HL-60 (cell line): ENCODE measurements at regions not wholly inside any gene's neighbourhood (a gene's known extent, or its start where the extent isn't known, plus 50 kb on each side); places are given as distances from the start of the nearest gene placed in this dataset.

Experiments used
- DNase-seq, 2 experiments: peaks; one replicate each; pipeline ENCODE4 v3.0.0-alpha.2; 2010 to 2020; ENCODE audit warnings: low read depth in 1 of 2, low spot score in 1 of 2
- H3K27ac ChIP-seq: fragments of 250-450 bp; sonication (Bioruptor Pico); replicated peaks from 2 replicates; pipeline ENCODE4 v1.5.1; 2020; ENCODE audit warnings: mild to moderate bottlenecking, moderate library complexity
- H3K27me3 ChIP-seq: fragments of 250-450 bp; sonication (Bioruptor Pico); 2 replicates; pipeline ENCODE4 v1.5.1; 2021; ENCODE audit warnings: mild to moderate bottlenecking, moderate library complexity; ENCODE audit not compliant: insufficient read depth, poor library complexity, severe bottlenecking
- H3K4me3 ChIP-seq: replicated peaks from 2 replicates; pipeline ENCODE4 v1.5.1; 2011; ENCODE audit warnings: mild to moderate bottlenecking, control low read depth, low read length; ENCODE audit not compliant: insufficient read depth
- GABPA ChIP-seq: IDR thresholded peaks from 2 replicates; pipeline ENCODE4 v1.6.1; 2012; ENCODE audit warnings: low read depth
- POLR2AphosphoS5 ChIP-seq: IDR thresholded peaks from 2 replicates; pipeline ENCODE4 v1.6.1; 2012; ENCODE audit warnings: low read depth
- SPI1 ChIP-seq: IDR thresholded peaks from 2 replicates; pipeline ENCODE4 v1.6.1; 2012; ENCODE audit warnings: low read depth, mild to moderate bottlenecking, borderline replicate concordance
- TF ChIP-seq, protein P1 (sequence below): IDR thresholded peaks from one replicate; pipeline ENCODE4 v1.5.1; 2011; ENCODE audit warnings: low read length, control low read depth, inconsistent platforms; ENCODE audit not compliant: insufficient read depth
- TF ChIP-seq, protein P2 (sequence below): IDR thresholded peaks from 2 replicates; pipeline ENCODE4 v1.6.1; 2012; ENCODE audit warnings: low read depth; ENCODE audit not compliant: insufficient replicate concordance

DNA sequence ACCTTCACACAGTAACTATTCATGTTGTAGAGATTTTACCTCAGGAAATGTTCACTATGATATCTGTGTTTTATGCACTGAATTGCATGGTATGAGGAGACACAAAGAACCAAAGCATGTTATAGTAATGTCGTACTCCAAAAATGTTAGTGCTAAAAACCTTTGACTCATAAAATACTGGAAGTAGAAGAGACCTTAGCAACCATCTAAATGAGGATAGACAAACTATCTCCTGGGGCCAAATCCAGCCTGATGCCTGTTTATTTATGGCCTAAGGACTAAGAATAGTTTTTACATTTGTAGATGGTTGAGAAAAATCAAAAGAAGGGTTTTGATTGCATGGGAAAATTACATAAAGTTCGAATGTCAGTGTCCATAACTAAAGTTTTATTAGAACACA, 535.1 kb downstream of the INHBA start:
- Histone ChIP-seq H3K27me3 (no peaks in the 10 kb centered on the region), H3K4me3 (no peak overlapping the region), H3K27ac (no peak overlapping the region)
- TF ChIP-seq, protein P1, sequence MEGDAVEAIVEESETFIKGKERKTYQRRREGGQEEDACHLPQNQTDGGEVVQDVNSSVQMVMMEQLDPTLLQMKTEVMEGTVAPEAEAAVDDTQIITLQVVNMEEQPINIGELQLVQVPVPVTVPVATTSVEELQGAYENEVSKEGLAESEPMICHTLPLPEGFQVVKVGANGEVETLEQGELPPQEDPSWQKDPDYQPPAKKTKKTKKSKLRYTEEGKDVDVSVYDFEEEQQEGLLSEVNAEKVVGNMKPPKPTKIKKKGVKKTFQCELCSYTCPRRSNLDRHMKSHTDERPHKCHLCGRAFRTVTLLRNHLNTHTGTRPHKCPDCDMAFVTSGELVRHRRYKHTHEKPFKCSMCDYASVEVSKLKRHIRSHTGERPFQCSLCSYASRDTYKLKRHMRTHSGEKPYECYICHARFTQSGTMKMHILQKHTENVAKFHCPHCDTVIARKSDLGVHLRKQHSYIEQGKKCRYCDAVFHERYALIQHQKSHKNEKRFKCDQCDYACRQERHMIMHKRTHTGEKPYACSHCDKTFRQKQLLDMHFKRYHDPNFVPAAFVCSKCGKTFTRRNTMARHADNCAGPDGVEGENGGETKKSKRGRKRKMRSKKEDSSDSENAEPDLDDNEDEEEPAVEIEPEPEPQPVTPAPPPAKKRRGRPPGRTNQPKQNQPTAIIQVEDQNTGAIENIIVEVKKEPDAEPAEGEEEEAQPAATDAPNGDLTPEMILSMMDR = no peak
- TF ChIP-seq GABPA = no peak
- TF ChIP-seq SPI1 = no peak
- TF ChIP-seq, protein P2, sequence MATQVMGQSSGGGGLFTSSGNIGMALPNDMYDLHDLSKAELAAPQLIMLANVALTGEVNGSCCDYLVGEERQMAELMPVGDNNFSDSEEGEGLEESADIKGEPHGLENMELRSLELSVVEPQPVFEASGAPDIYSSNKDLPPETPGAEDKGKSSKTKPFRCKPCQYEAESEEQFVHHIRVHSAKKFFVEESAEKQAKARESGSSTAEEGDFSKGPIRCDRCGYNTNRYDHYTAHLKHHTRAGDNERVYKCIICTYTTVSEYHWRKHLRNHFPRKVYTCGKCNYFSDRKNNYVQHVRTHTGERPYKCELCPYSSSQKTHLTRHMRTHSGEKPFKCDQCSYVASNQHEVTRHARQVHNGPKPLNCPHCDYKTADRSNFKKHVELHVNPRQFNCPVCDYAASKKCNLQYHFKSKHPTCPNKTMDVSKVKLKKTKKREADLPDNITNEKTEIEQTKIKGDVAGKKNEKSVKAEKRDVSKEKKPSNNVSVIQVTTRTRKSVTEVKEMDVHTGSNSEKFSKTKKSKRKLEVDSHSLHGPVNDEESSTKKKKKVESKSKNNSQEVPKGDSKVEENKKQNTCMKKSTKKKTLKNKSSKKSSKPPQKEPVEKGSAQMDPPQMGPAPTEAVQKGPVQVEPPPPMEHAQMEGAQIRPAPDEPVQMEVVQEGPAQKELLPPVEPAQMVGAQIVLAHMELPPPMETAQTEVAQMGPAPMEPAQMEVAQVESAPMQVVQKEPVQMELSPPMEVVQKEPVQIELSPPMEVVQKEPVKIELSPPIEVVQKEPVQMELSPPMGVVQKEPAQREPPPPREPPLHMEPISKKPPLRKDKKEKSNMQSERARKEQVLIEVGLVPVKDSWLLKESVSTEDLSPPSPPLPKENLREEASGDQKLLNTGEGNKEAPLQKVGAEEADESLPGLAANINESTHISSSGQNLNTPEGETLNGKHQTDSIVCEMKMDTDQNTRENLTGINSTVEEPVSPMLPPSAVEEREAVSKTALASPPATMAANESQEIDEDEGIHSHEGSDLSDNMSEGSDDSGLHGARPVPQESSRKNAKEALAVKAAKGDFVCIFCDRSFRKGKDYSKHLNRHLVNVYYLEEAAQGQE = no peak
- no peak for TF ChIP-seq POLR2AphosphoS5
- no peak for DNase-seq

DNA sequence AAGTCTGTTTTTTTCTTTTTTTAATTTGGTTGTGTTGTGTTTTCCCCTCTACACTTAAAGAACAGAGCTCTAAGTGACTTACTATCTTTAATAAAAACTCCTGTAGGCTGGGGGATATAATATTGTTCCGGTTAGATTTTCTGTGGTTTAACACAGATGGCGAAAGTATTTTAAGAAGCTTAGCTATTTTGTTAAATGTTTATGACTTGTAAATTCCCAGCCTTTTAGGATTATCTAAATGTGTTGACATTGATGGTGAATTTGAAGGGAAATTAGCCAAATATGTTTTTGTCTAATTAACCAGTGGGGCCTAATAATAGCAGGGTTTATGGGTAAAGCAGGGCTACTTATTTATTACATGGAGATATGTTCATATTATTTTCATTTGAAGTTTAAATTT, 538.5 kb downstream of the INHBA start:
- TF ChIP-seq, protein P2 = no peak
- TF ChIP-seq, protein P1 = no peak
- TF ChIP-seq SPI1 (no peak), POLR2AphosphoS5 (no peak), GABPA (no peak)
- no peak for DNase-seq
- Histone ChIP-seq H3K27ac (no peak overlapping the region), H3K27me3 (no peaks in the 10 kb centered on the region), H3K4me3 (no peak overlapping the region)

DNA sequence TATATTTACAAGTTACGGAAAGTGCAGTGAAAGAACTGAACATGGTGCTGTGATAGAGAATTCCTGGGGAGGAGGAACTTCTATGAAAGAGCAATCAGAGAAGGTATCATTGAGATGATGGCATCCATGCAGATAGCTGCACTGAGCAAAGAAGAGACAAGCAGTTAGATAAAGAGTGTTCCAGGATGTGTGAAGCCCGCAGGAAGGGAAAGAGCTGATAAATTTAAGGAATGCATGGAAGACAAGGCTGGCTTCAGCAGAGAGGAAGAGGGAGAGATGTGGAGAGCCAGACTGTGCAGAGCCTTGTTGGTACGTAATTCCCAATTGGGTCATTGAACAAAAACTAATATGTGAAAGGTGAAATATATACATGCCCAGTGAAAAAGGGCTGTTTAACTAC, 538.9 kb downstream of the INHBA start:
- H3K27ac ChIP-seq = no peak overlapping the region
- no peak for DNase-seq
- H3K27me3 ChIP-seq = no peaks in the 10 kb centered on the region
- TF ChIP-seq GABPA = no peak
- no peak for TF ChIP-seq POLR2AphosphoS5
- TF ChIP-seq SPI1 = no peak
- TF ChIP-seq, protein P2 = no peak
- TF ChIP-seq, protein P1 = no peak
- no peak overlapping the region for H3K4me3 ChIP-seq
